ENCODE measurements at regions not wholly inside any gene's neighbourhood (a gene's known extent, or its start where the extent isn't known, plus 50 kb on each side); places are given as distances from the start of the nearest gene placed in this dataset.

- Histone ChIP-seq H3K4me3 (ENCODE audit: low read length) (no peak overlapping the region), H3K9me3 (replicated peaks; ENCODE audit: control insufficient read depth, low read depth, low read length) (no peaks in the 10 kb centered on the region), H3K4me1 (ENCODE audit: control insufficient read depth, insufficient read depth, low read length) (no peaks in the 10 kb centered on the region), H3K27ac (ENCODE audit: low read length) (no peak overlapping the region), H3K27me3 (ENCODE audit: control insufficient read depth, insufficient read depth, low read length) (no peaks in the 10 kb centered on the region), H3K36me3 (ENCODE audit: control insufficient read depth, insufficient read depth, low read length) (no peaks in the 10 kb centered on the region)
- peak; percentile 56 for DNase-seq
- WGBS (ENCODE audit: insufficient coverage), result no CpG with 5 or more reads among the region's 9 CpGs
Measured at GRCh38 chr7:142603870-142604448, 145.3 kb upstream of the PRSS1 start.

- Histone ChIP-seq H3K4me1 (ENCODE audit: control insufficient read depth, insufficient read depth, low read length) (no peaks in the 10 kb centered on the region), H3K27me3 (ENCODE audit: control insufficient read depth, insufficient read depth, low read length) (no peaks in the 10 kb centered on the region), H3K27ac (ENCODE audit: low read length) (no peak overlapping the region), H3K36me3 (ENCODE audit: control insufficient read depth, insufficient read depth, low read length) (no peaks in the 10 kb centered on the region), H3K4me3 (ENCODE audit: low read length) (no peak overlapping the region), H3K9me3 (replicated peaks; ENCODE audit: control insufficient read depth, low read depth, low read length) (no peaks in the 10 kb centered on the region)
- 34% methylated on average over 7 of the region's 8 CpGs for WGBS (ENCODE audit: insufficient coverage)
- peak; percentile 3 for DNase-seq
Measured at GRCh38 chr7:142602756-142603155, 146.5 kb upstream of the PRSS1 start.

- no peak overlapping the region for H3K4me3 ChIP-seq (ENCODE audit: low read length)
- no peak overlapping the region for H3K27ac ChIP-seq (ENCODE audit: low read length)
- DNase-seq, result no peak
- no peaks in the 10 kb centered on the region for H3K27me3 ChIP-seq (ENCODE audit: control insufficient read depth, insufficient read depth, low read length)
- H3K36me3 ChIP-seq (ENCODE audit: control insufficient read depth, insufficient read depth, low read length), result no peaks in the 10 kb centered on the region
- no peaks in the 10 kb centered on the region for H3K4me1 ChIP-seq (ENCODE audit: control insufficient read depth, insufficient read depth, low read length)
- H3K9me3 ChIP-seq (replicated peaks; ENCODE audit: control insufficient read depth, low read depth, low read length), result no peaks in the 10 kb centered on the region
- 92% methylated on average over 7 of the region's 9 CpGs for WGBS (ENCODE audit: insufficient coverage)
Measured at GRCh38 chr7:142602183-142602582, 147.1 kb upstream of the PRSS1 start.

- WGBS (ENCODE audit: insufficient coverage), result 45% methylated on average over 2 of the region's 6 CpGs
- Histone ChIP-seq H3K27me3 (ENCODE audit: control insufficient read depth, insufficient read depth, low read length) (no peaks in the 10 kb centered on the region), H3K4me3 (ENCODE audit: low read length) (no peak overlapping the region), H3K36me3 (ENCODE audit: control insufficient read depth, insufficient read depth, low read length) (no peaks in the 10 kb centered on the region), H3K4me1 (ENCODE audit: control insufficient read depth, insufficient read depth, low read length) (no peaks in the 10 kb centered on the region), H3K9me3 (replicated peaks; ENCODE audit: control insufficient read depth, low read depth, low read length) (no peaks in the 10 kb centered on the region), H3K27ac (ENCODE audit: low read length) (no peak overlapping the region)
- DNase-seq, result no peak
Measured at GRCh38 chr7:142598297-142598696, 151.0 kb upstream of the PRSS1 start.

GRCh38 chr7:142597547-142597946, 151.7 kb upstream of the PRSS1 start:
- H3K27me3 ChIP-seq (ENCODE audit: control insufficient read depth, insufficient read depth, low read length), result no peaks in the 10 kb centered on the region
- 82% methylated on average over 2 of the region's 4 CpGs for WGBS (ENCODE audit: insufficient coverage)
- no peak overlapping the region for H3K27ac ChIP-seq (ENCODE audit: low read length)
- no peak for DNase-seq
- no peaks in the 10 kb centered on the region for H3K4me1 ChIP-seq (ENCODE audit: control insufficient read depth, insufficient read depth, low read length)
- no peaks in the 10 kb centered on the region for H3K9me3 ChIP-seq (replicated peaks; ENCODE audit: control insufficient read depth, low read depth, low read length)
- no peaks in the 10 kb centered on the region for H3K36me3 ChIP-seq (ENCODE audit: control insufficient read depth, insufficient read depth, low read length)
- H3K4me3 ChIP-seq (ENCODE audit: low read length), result no peak overlapping the region

GRCh38 chr7:142595816-142596516, 153.3 kb upstream of the PRSS1 start:
- 73% methylated on average over 2 of the region's 4 CpGs for WGBS (ENCODE audit: insufficient coverage)
- H3K4me3 ChIP-seq (ENCODE audit: low read length), result no peak overlapping the region
- no peaks in the 10 kb centered on the region for H3K36me3 ChIP-seq (ENCODE audit: control insufficient read depth, insufficient read depth, low read length)
- no peaks in the 10 kb centered on the region for H3K4me1 ChIP-seq (ENCODE audit: control insufficient read depth, insufficient read depth, low read length)
- no peak overlapping the region for H3K27ac ChIP-seq (ENCODE audit: low read length)
- DNase-seq, result no peak
- H3K9me3 ChIP-seq (replicated peaks; ENCODE audit: control insufficient read depth, low read depth, low read length), result no peaks in the 10 kb centered on the region
- H3K27me3 ChIP-seq (ENCODE audit: control insufficient read depth, insufficient read depth, low read length), result no peaks in the 10 kb centered on the region

GRCh38 chr7:142594078-142594477, 155.2 kb upstream of the PRSS1 start:
- no peaks in the 10 kb centered on the region for H3K9me3 ChIP-seq (replicated peaks; ENCODE audit: control insufficient read depth, low read depth, low read length)
- no peak overlapping the region for H3K4me3 ChIP-seq (ENCODE audit: low read length)
- DNase-seq, result no peak
- no peaks in the 10 kb centered on the region for H3K4me1 ChIP-seq (ENCODE audit: control insufficient read depth, insufficient read depth, low read length)
- H3K27me3 ChIP-seq (ENCODE audit: control insufficient read depth, insufficient read depth, low read length), result no peaks in the 10 kb centered on the region
- WGBS (ENCODE audit: insufficient coverage), result no CpG with 5 or more reads among the region's 1 CpG
- H3K27ac ChIP-seq (ENCODE audit: low read length), result no peak overlapping the region
- H3K36me3 ChIP-seq (ENCODE audit: control insufficient read depth, insufficient read depth, low read length), result no peaks in the 10 kb centered on the region

GRCh38 chr7:142593106-142593505, 156.2 kb upstream of the PRSS1 start:
- no peak for DNase-seq
- no peak overlapping the region for H3K4me3 ChIP-seq (ENCODE audit: low read length)
- no peak overlapping the region for H3K27ac ChIP-seq (ENCODE audit: low read length)
- H3K9me3 ChIP-seq (replicated peaks; ENCODE audit: control insufficient read depth, low read depth, low read length), result no peaks in the 10 kb centered on the region
- no peaks in the 10 kb centered on the region for H3K4me1 ChIP-seq (ENCODE audit: control insufficient read depth, insufficient read depth, low read length)
- WGBS (ENCODE audit: insufficient coverage), result 94% methylated on average over 3 of the region's 4 CpGs
- no peaks in the 10 kb centered on the region for H3K36me3 ChIP-seq (ENCODE audit: control insufficient read depth, insufficient read depth, low read length)
- no peaks in the 10 kb centered on the region for H3K27me3 ChIP-seq (ENCODE audit: control insufficient read depth, insufficient read depth, low read length)

- Histone ChIP-seq H3K27ac (ENCODE audit: low read length) (no peak overlapping the region), H3K4me1 (ENCODE audit: control insufficient read depth, insufficient read depth, low read length) (no peaks in the 10 kb centered on the region), H3K36me3 (ENCODE audit: control insufficient read depth, insufficient read depth, low read length) (no peaks in the 10 kb centered on the region), H3K27me3 (ENCODE audit: control insufficient read depth, insufficient read depth, low read length) (no peaks in the 10 kb centered on the region), H3K4me3 (ENCODE audit: low read length) (no peak overlapping the region), H3K9me3 (replicated peaks; ENCODE audit: control insufficient read depth, low read depth, low read length) (no peaks in the 10 kb centered on the region)
- WGBS (ENCODE audit: insufficient coverage), result 60% methylated on average over 1 of the region's 3 CpGs
- DNase-seq, result no peak
Measured at GRCh38 chr7:142592664-142593063, 156.6 kb upstream of the PRSS1 start.

- no peaks in the 10 kb centered on the region for H3K27me3 ChIP-seq (ENCODE audit: control insufficient read depth, insufficient read depth, low read length)
- H3K9me3 ChIP-seq (replicated peaks; ENCODE audit: control insufficient read depth, low read depth, low read length), result no peaks in the 10 kb centered on the region
- H3K4me1 ChIP-seq (ENCODE audit: control insufficient read depth, insufficient read depth, low read length), result no peaks in the 10 kb centered on the region
- no CpG with 5 or more reads among the region's 2 CpGs for WGBS (ENCODE audit: insufficient coverage)
- DNase-seq, result no peak
- H3K36me3 ChIP-seq (ENCODE audit: control insufficient read depth, insufficient read depth, low read length), result no peaks in the 10 kb centered on the region
- H3K27ac ChIP-seq (ENCODE audit: low read length), result no peak overlapping the region
- no peak overlapping the region for H3K4me3 ChIP-seq (ENCODE audit: low read length)
Measured at GRCh38 chr7:142592231-142592630, 157.0 kb upstream of the PRSS1 start.

Measured in muscle of leg (tissue), 3 donors.